ENCODE measurements at regions not wholly inside any gene's neighbourhood (a gene's known extent, or its start where the extent isn't known, plus 50 kb on each side); places are given as distances from the start of the nearest gene placed in this dataset.
"Not testable (repeated sequence)": the region's sequence is repeated elsewhere in the genome, so short reads cannot be mapped to it uniquely, and the experiment has no call there.

DNA sequence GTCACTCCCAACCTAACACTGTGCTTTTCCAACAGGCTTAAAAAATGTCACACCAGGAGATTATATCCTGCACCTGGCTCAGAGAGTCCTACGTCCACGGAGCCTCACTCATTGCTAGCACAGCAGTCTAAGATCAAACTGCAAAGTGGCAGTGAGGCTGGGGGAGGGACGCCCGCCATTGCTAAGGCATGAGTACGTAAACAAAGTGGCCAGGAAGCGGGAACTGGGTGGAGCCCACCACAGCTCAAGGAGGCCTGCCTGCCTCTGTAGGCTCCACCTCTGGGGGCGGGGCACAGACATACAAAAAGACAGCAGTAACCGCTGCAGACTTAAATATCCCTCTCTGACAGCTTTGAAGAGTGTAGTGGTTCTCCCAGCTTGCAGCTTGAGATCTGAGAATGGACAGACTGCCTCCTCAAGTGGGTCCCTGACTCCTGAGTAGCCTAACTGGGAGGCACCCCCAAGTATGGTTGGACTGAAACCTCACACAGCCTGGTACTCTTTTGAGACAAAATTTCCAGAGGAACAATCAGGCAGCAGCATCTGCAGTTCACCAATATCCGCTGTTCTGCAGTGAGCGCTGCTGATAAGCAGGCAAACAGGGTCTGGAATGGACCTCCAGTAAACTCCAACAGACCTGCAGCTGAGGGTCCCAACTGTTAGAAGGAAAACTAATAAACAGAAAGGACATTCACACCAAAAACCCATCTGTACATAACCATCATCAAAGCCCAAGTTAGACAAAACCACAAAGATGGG, 2986.4 kb upstream of the OR11H1 start:
- DNase-seq; H3K27me3 Mint-ChIP-seq (ENCODE audit: low read depth); H3K4me1 Mint-ChIP-seq (ENCODE audit: low read depth); H3K36me3 Mint-ChIP-seq (ENCODE audit: low read depth); intact Hi-C loops (cut with micrococcal nuclease); H3K4me3 Mint-ChIP-seq; H3K27ac Mint-ChIP-seq; CTCF ChIA-PET; H3K9me3 Mint-ChIP-seq: not testable (repeated sequence)

DNA sequence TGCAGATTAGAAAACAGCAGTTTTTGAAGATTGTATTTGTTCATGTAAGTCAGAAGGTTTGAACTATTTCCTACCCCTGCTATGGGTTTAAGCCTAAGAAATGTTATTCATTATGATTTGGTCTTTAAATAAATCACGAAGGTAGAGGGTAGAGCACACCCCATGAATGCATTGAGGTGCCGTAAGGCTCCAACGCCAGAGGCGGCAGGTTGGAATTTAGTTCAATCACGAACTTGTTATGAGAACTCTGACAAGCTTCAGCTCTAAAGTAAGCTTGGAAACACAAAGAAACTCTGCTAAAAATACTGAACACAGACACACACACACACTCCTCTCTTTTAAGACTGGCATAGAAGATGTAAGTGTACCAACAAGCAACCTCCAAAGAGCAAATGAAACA, 2974.6 kb upstream of the OR11H1 start:
- H3K4me3 Mint-ChIP-seq; DNase-seq; intact Hi-C loops (cut with micrococcal nuclease); H3K36me3 Mint-ChIP-seq (ENCODE audit: low read depth); CTCF ChIA-PET; H3K9me3 Mint-ChIP-seq; H3K27me3 Mint-ChIP-seq (ENCODE audit: low read depth); H3K27ac Mint-ChIP-seq; H3K4me1 Mint-ChIP-seq (ENCODE audit: low read depth): not testable (repeated sequence)

DNA sequence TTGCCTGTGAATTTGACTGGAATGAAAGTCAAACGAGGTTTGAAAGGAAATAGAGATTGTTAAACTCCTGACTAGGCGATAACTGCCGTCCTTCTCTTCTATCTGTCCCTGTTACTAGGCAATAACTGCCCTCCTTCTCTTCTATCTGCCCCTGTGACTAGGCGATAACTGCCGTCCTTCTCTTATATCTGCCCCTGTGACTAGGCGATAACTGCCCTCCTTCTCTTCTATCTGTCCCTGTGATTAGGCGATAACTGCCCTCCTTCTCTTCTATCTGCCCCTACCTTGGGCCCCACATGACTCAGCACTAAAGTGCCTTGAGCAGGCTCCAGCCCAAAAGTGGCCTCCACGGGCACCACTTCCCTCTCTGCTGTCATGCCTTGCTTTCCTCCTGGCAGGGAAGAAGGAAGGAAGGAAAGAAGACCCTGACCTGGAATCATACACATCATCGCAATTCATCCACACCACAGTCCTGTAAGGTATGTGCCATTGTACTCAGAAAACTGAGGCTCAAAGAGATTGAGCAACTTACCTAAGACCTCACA, 2973.3 kb upstream of the OR11H1 start:
- H3K9me3 Mint-ChIP-seq; DNase-seq; CTCF ChIA-PET; intact Hi-C loops (cut with micrococcal nuclease); H3K4me1 Mint-ChIP-seq (ENCODE audit: low read depth); H3K36me3 Mint-ChIP-seq (ENCODE audit: low read depth); H3K27me3 Mint-ChIP-seq (ENCODE audit: low read depth); H3K4me3 Mint-ChIP-seq; H3K27ac Mint-ChIP-seq: not testable (repeated sequence)

DNA sequence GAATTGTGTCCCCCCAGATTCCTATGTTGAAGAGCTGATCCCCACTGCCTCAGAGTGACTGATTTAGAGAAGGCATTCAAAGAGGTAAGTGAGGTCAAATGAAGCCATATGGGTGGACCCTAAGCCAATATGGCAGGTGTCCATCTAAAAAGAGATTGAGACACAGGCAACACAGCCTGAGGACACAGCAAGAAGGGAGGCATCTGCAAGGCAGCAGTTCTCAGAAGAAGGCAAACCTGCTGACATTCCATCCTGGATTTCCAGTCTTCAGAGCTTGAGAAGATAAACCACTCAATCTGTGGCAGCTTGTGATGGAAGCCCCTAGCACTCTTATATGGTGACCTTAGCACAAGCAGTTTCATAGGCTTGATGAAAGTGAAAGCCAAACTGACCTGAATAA, 2956.5 kb upstream of the OR11H1 start:
- H3K9me3 Mint-ChIP-seq, CTCF ChIA-PET: not testable (repeated sequence)

DNA sequence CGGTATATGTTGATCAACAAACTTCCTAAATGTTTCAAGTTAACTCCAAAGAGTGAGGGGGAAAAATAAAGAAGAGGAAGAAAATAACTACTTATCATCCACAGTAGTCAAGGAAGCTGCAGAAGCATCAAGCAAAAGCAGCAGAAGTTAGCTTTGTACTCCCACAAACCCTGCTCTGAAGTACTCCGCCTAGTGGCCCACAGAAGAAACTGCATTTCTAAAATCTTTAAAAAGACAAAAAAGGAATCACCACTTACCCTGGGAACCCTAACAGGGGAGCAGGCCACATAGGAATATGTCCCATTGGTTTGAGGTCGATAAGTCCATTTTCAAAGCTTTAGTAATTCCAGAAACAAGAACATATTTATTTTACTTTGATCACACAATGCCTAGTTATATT, 2948.3 kb upstream of the OR11H1 start:
- H3K27me3 Mint-ChIP-seq (ENCODE audit: low read depth); intact Hi-C loops (cut with micrococcal nuclease); CTCF ChIA-PET; H3K4me1 Mint-ChIP-seq (ENCODE audit: low read depth); H3K9me3 Mint-ChIP-seq; H3K4me3 Mint-ChIP-seq; DNase-seq; H3K36me3 Mint-ChIP-seq (ENCODE audit: low read depth); H3K27ac Mint-ChIP-seq: not testable (repeated sequence)

More for the DNA sequence above, 2956.5 kb upstream of the OR11H1 start:
- H3K27me3 Mint-ChIP-seq (ENCODE audit: low read depth); H3K27ac Mint-ChIP-seq; H3K36me3 Mint-ChIP-seq (ENCODE audit: low read depth); H3K4me1 Mint-ChIP-seq (ENCODE audit: low read depth); H3K4me3 Mint-ChIP-seq; intact Hi-C loops (cut with micrococcal nuclease); DNase-seq: not testable (repeated sequence)

DNA sequence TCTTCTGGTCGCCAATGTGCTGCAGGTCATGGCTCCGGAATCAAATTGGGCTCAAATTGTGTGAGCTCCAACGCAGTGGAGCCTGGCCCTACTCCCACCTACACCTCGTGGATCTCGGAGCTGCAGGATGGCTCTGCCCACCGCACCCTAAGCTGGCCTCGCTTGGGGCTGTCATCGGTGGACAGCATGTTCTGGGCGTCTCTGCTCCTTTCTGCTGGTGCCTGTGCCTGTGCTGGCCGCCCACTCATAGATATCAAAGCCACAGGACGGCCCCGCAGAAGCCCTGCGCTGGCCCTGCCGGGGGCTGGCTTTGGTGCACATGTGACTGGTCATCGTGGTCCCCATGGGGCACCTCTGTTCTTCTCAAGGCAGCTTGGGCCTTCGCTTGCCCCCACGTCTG, 2943.5 kb upstream of the OR11H1 start:
- H3K27ac Mint-ChIP-seq; CTCF ChIA-PET; intact Hi-C loops (cut with micrococcal nuclease); H3K4me3 Mint-ChIP-seq; H3K36me3 Mint-ChIP-seq (ENCODE audit: low read depth); H3K9me3 Mint-ChIP-seq; H3K27me3 Mint-ChIP-seq (ENCODE audit: low read depth); DNase-seq; H3K4me1 Mint-ChIP-seq (ENCODE audit: low read depth): not testable (repeated sequence)

DNA sequence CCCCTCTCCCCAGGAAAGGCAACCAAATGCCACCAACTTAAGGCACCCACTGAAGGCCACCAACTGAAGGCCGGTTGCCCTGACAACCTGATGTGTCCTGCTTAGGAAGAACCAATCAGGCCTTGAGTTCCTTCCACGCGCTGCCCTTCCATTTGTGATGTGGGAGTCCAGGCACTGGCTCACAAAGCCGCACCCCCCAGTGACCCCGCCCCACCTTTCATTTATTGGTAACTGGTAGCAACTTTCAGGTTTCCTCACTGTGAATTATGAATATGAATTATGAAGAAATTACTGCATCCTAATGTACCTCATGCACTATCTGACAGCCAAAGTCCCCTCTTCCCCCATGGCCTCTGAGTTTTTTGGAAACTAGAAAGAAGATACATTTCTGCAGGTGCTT, 2943.1 kb upstream of the OR11H1 start:
- CTCF ChIA-PET; H3K36me3 Mint-ChIP-seq (ENCODE audit: low read depth); DNase-seq; H3K4me1 Mint-ChIP-seq (ENCODE audit: low read depth); H3K9me3 Mint-ChIP-seq; H3K4me3 Mint-ChIP-seq; H3K27me3 Mint-ChIP-seq (ENCODE audit: low read depth); H3K27ac Mint-ChIP-seq; intact Hi-C loops (cut with micrococcal nuclease): not testable (repeated sequence)

DNA sequence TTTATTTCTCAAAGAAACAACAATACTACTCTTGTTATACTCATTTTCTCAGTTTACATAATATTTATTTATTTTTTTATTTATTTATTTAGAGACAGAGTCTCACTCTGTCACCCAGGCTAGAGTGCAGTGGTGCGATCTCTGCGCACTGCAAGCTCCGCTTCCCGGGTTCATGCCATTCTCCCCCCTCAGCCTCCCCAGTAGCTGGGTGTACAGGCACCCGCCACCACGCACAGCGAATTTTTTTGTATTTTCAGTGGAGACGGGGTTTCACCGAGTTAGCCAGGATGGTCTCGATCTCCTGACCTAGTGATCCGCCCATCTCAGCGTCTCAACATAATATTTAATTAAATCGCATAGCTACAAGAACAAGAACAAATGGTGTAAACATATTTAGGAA, 2932.3 kb upstream of the OR11H1 start:
- H3K4me1 Mint-ChIP-seq (ENCODE audit: low read depth); H3K27me3 Mint-ChIP-seq (ENCODE audit: low read depth); H3K36me3 Mint-ChIP-seq (ENCODE audit: low read depth); intact Hi-C loops (cut with micrococcal nuclease); H3K27ac Mint-ChIP-seq; DNase-seq; H3K4me3 Mint-ChIP-seq; CTCF ChIA-PET: not testable (repeated sequence)
- H3K9me3 Mint-ChIP-seq = peaks cover 27% of the 10 kb centered on the region

DNA sequence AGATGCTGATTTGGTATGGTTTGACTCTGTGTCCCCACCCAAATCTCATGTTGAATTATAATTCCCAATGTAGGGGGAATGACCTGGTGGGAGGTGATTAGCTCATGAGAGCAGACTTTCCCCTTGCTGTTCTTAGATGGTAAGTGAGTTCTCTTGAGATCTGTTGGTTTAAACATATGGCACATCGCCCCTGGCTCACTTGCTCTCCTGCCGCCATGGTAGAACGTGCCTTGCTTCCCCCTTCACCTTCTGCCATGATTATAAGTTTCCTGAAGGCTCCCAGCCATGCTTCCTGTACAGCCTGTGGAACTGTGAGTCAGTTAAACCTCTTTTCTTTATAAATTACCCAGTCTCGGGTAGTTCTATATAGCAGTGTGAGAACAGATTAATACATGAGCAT, 2930.2 kb upstream of the OR11H1 start:
- peaks cover 34% of the 10 kb centered on the region for H3K9me3 Mint-ChIP-seq
- H3K36me3 Mint-ChIP-seq (ENCODE audit: low read depth); intact Hi-C loops (cut with micrococcal nuclease): not testable (repeated sequence)

DNA sequence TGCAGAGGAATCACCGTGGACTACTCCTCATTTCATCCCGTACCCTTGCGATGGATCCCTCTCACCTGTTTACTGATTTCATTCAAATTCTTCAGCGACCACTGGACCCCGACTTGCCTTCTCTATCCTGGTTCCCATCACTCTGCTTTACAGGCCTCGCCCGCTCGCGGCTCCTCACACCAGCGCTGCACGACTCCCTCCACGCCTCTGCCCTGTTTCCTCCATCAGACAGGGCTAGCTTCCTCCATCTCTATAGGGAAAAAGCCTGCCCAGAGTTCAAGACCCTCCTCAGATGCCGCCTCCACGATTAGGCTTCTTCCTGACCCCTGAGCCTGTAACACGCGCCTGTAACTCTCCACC, 2926.5 kb upstream of the OR11H1 start:
- DNase-seq; H3K27ac Mint-ChIP-seq; H3K36me3 Mint-ChIP-seq (ENCODE audit: low read depth); H3K4me3 Mint-ChIP-seq; H3K4me1 Mint-ChIP-seq (ENCODE audit: low read depth); intact Hi-C loops (cut with micrococcal nuclease); CTCF ChIA-PET; H3K27me3 Mint-ChIP-seq (ENCODE audit: low read depth): not testable (repeated sequence)
- peaks cover 34% of the 10 kb centered on the region for H3K9me3 Mint-ChIP-seq

More for the DNA sequence above, 2930.2 kb upstream of the OR11H1 start:
- H3K27ac Mint-ChIP-seq; CTCF ChIA-PET; H3K27me3 Mint-ChIP-seq (ENCODE audit: low read depth); H3K4me3 Mint-ChIP-seq; DNase-seq; H3K4me1 Mint-ChIP-seq (ENCODE audit: low read depth): not testable (repeated sequence)

DNA sequence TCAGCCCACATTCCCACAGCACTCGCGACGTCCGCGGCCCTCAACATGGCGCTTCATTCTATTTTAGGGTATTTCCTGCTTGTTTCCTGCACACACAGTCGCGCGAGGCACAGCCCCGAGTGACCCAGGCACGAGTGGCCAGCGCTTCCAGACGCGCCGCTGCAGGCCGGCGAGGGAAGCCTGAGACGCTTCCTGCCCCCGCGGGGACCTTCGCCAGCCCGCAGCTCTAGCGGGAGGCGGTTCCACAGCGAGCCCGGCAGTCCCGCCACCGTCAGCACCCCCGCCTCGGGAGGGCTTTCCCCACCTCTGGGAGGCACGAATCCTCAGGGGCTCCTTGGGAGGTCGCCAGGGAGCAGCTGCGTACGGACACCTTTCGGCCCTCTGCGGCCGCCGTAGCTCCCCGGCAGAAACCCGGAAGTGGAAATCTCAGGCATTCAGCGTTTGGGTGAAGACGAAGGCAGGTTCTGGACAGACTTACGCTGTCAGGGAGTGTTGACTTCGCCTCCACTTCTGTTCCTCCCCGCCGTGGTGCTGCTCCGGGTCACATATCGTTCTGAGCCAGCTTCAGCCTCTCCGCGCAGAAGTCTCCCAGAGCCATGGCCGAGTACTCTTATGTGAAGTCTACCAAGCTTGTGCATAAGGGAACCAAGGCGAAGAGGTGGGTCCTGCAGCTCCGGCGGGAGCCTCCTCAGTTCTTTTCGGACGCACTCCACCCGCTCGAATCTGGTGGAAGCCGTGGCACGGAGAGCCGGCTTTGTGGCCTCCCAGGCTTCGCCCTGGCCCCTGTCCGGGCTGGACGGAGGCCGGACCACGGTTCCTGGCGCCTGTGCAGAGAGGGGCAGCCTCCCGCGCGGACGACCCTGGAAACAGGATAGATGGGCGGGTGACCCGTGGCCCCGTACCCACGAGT, 2925.9 kb upstream of the OR11H1 start:
- Mint-ChIP-seq H3K27ac (no peak overlapping the region), H3K36me3 (ENCODE audit: low read depth) (peaks cover 7% of the 10 kb centered on the region), H3K4me3 (no peak overlapping the region), H3K9me3 (peaks cover 38% of the 10 kb centered on the region), H3K27me3 (ENCODE audit: low read depth) (no peaks in the 10 kb centered on the region), H3K4me1 (ENCODE audit: low read depth) (no peaks in the 10 kb centered on the region)
- intact Hi-C loops (cut with micrococcal nuclease) = no loop called here
- no peak for DNase-seq
- CTCF ChIA-PET = no interaction called here

DNA sequence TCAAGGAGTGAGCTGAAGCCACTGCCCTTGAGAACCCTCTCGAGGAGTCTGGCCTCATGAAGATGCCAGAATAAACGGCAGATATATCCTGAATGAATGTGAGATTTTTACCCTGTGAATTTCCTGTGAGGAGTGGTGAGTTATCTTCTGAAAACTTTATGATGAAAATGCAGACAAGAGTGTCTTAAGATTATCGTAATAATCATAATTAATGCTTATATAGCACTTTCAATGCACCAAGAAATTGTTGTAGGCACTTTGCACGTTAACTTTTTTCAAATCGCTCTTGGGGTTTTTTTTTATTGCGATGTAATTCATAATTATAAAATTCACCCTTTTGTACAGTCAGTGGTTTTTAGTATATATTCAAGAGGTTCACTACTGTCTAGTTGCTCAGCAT, 2924.6 kb upstream of the OR11H1 start:
- H3K36me3 Mint-ChIP-seq (ENCODE audit: low read depth); intact Hi-C loops (cut with micrococcal nuclease); CTCF ChIA-PET; DNase-seq; H3K4me3 Mint-ChIP-seq; H3K27me3 Mint-ChIP-seq (ENCODE audit: low read depth); H3K4me1 Mint-ChIP-seq (ENCODE audit: low read depth); H3K27ac Mint-ChIP-seq: not testable (repeated sequence)
- H3K9me3 Mint-ChIP-seq = peaks cover 37% of the 10 kb centered on the region

DNA sequence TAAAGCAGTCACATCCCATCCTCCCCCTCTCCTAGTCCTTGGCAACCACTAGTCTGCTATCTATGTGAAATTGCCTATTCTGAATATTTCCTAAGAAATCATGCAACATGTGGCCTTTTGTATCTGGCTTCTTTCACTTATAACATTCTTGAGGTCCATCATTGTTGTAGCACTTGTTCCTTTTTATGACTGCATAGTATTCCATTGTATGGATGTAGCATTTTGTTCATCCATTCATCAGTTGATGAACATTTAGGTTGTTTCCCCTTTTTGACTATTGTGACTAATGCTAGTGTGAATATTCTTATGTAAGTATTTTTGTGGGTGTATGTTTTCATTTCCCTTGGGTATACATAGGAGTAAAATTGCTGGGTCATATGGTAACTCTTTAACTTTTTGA, 2924.2 kb upstream of the OR11H1 start:
- H3K27ac Mint-ChIP-seq; DNase-seq; H3K4me1 Mint-ChIP-seq (ENCODE audit: low read depth); H3K36me3 Mint-ChIP-seq (ENCODE audit: low read depth); intact Hi-C loops (cut with micrococcal nuclease); H3K27me3 Mint-ChIP-seq (ENCODE audit: low read depth); CTCF ChIA-PET; H3K4me3 Mint-ChIP-seq: not testable (repeated sequence)
- peaks cover 37% of the 10 kb centered on the region for H3K9me3 Mint-ChIP-seq
